ENCODE measurements at regions not wholly inside any gene's neighbourhood (a gene's known extent, or its start where the extent isn't known, plus 50 kb on each side); places are given as distances from the start of the nearest gene placed in this dataset.

DNA sequence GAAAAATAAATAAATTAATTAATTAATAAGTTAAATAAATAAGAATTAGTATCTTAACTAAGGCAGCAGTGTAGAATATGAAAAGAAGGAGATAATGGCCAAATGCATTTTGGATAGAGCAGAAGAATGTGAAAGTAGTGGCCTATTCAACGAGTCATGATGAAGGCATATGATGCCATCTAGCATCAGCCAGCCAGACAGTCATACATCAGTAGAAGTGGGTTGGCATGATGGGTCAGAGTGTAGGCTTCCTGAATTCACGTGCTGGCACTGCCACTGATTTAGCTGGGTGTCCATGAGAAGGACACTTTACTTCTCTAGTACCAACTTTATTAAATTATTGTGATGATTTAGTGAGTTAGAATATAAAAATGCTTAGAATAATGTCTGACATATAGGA, 256.1 kb upstream of the ARPP21 start:
- Histone ChIP-seq H3K23ac (ENCODE audit: low read length in 2 of 2) (no peak overlapping the region), H4K8ac (ENCODE audit: low read length) (no peak overlapping the region), H3K9ac (ENCODE audit: low read length) (no peak overlapping the region), H2AFZ (ENCODE audit: low read depth, low read length) (no peak overlapping the region), H3K79me1 (replicated peaks; ENCODE audit: low read length, poor library complexity, severe bottlenecking) (no peaks in the 10 kb centered on the region), H4K91ac (ENCODE audit: low read length) (no peak overlapping the region), H2BK12ac (ENCODE audit: low read length in 2 of 2) (no peak overlapping the region), H2AK5ac (ENCODE audit: low read length, severe bottlenecking) (no peak overlapping the region), H2BK15ac (ENCODE audit: low read depth, poor library complexity, severe bottlenecking) (no peak overlapping the region), H3K4ac (ENCODE audit: low read depth in 1 of 2, low read length in 2 of 2) (no peak overlapping the region), H2BK120ac (ENCODE audit: low read depth, low read length) (no peak overlapping the region), H3K27ac (ENCODE audit: low read length, poor library complexity, severe bottlenecking) (no peak overlapping the region), H3K27me3 (ENCODE audit: control insufficient read depth in 1 of 2, insufficient read depth in 1 of 2, low read length in 2 of 2) (no peaks in the 10 kb centered on the region), H3K18ac (ENCODE audit: low read depth in 1 of 2, low read length in 2 of 2) (no peak overlapping the region), H3K4me1 (ENCODE audit: control insufficient read depth, insufficient read depth, low read depth, low read length) (peaks cover 3% of the 10 kb centered on the region), H3K4me2 (ENCODE audit: low read length, poor library complexity, severe bottlenecking) (no peak overlapping the region), H3K4me3 (ENCODE audit: insufficient read depth in 1 of 2, low read depth in 1 of 2, low read length in 2 of 2) (no peak overlapping the region), H3K36me3 (ENCODE audit: control insufficient read depth in 1 of 2, insufficient read depth in 2 of 2, low read depth in 1 of 2, low read length in 2 of 2) (no peaks in the 10 kb centered on the region), H2BK5ac (ENCODE audit: low read depth, low read length, poor library complexity, severe bottlenecking) (no peak overlapping the region), H3K9me3 (ENCODE audit: control insufficient read depth, low read length) (peaks cover 3% of the 10 kb centered on the region), H3K14ac (ENCODE audit: low read length in 2 of 2) (no peak overlapping the region)
- 78% methylated on average over 2 of the region's 2 CpGs for WGBS
- DNase-seq, result no peak

DNA sequence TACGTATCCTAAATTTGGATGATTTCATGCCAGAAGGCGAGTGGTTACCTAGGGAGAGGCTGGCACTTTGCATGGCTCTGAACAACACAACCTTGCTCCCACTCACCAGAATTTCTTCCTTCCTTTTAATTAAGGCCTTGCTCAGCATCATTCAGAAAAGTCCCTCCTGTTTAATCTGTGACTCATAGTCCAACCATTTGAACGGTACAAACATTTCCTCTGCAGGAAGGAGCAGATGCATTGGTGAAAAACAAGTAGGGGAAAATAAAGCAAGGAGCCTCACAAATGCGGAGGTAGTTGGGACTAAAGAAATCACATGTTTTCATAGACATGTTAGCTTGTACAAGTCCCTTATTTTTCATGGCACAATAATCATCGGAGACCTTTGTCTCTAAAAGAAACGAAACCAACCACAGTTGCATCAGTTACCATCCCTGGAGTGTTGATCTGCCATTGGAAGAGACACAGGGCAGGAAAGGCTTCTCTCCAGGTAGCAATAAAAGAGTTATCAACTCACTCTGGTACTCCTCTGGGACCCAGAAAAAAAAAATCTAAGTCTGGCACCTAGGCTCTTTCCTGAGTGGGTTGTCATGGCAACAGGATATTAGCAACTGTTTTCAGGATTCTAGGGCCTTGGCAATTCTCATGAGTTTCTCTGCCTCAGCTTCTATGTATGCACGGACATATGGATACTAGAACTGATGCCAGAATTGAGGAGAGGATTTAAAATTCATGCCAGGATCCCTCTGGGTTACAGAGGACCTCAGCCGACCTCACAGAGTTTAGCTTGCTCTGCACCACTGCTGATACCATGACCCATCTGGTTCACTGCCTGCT, 255.4 kb upstream of the ARPP21 start:
- Histone ChIP-seq H3K4me3 (ENCODE audit: insufficient read depth in 1 of 2, low read depth in 1 of 2, low read length in 2 of 2) (no peak overlapping the region), H3K36me3 (ENCODE audit: control insufficient read depth in 1 of 2, insufficient read depth in 2 of 2, low read depth in 1 of 2, low read length in 2 of 2) (no peaks in the 10 kb centered on the region), H3K27me3 (ENCODE audit: control insufficient read depth in 1 of 2, insufficient read depth in 1 of 2, low read length in 2 of 2) (no peaks in the 10 kb centered on the region), H4K91ac (ENCODE audit: low read length) (no peak overlapping the region), H2BK12ac (ENCODE audit: low read length in 2 of 2) (no peak overlapping the region), H3K4ac (ENCODE audit: low read depth in 1 of 2, low read length in 2 of 2) (no peak overlapping the region), H3K27ac (ENCODE audit: low read length, poor library complexity, severe bottlenecking) (peak overlapping the region; percentile 59), H4K8ac (ENCODE audit: low read length) (no peak overlapping the region), H3K18ac (ENCODE audit: low read depth in 1 of 2, low read length in 2 of 2) (no peak overlapping the region), H2BK5ac (ENCODE audit: low read depth, low read length, poor library complexity, severe bottlenecking) (no peak overlapping the region), H2BK120ac (ENCODE audit: low read depth, low read length) (no peak overlapping the region), H2AFZ (ENCODE audit: low read depth, low read length) (no peak overlapping the region), H3K4me1 (ENCODE audit: control insufficient read depth, insufficient read depth, low read depth, low read length) (peaks cover 3% of the 10 kb centered on the region), H2AK5ac (ENCODE audit: low read length, severe bottlenecking) (no peak overlapping the region), H3K9ac (ENCODE audit: low read length) (no peak overlapping the region), H3K9me3 (ENCODE audit: control insufficient read depth, low read length) (peaks cover 3% of the 10 kb centered on the region), H3K14ac (ENCODE audit: low read length in 2 of 2) (no peak overlapping the region), H3K79me1 (replicated peaks; ENCODE audit: low read length, poor library complexity, severe bottlenecking) (no peaks in the 10 kb centered on the region), H3K23ac (ENCODE audit: low read length in 2 of 2) (no peak overlapping the region), H3K4me2 (ENCODE audit: low read length, poor library complexity, severe bottlenecking) (no peak overlapping the region), H2BK15ac (ENCODE audit: low read depth, poor library complexity, severe bottlenecking) (no peak overlapping the region)
- peak; percentile 8 for DNase-seq
- 68% methylated on average over 8 of the region's 8 CpGs for WGBS

DNA sequence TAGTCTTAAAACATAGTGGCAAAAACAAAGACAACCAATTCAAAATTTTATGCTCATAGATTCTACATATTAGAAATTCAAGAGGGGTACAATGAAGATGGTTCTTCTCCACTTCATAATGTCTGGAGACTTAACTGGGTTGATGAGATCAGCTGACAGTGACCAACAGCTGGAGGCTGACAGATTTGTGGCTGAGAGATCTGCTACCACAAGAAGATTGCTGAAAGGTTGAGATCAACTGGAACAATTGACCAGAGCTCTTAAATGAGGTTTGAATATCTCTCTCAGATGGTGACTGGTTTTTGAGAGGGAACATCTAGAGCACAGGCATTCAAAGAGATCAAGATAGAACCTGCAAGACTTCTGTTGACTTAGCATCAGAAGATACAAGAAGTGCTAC, 254.1 kb upstream of the ARPP21 start:
- no peak overlapping the region for H3K14ac ChIP-seq (ENCODE audit: low read length in 2 of 2)

GRCh38 chr3:35389907-35390306, 249.4 kb upstream of the ARPP21 start:
- H4K8ac ChIP-seq (ENCODE audit: low read length), result no peak overlapping the region
- WGBS, result 91% methylated on average over 1 of the region's 2 CpGs
- no peak overlapping the region for H3K14ac ChIP-seq (ENCODE audit: low read length in 2 of 2)
- H2BK5ac ChIP-seq (ENCODE audit: low read depth, low read length, poor library complexity, severe bottlenecking), result no peak overlapping the region
- H3K36me3 ChIP-seq (ENCODE audit: control insufficient read depth in 1 of 2, insufficient read depth in 2 of 2, low read depth in 1 of 2, low read length in 2 of 2), result no peaks in the 10 kb centered on the region
- H3K23ac ChIP-seq (ENCODE audit: low read length in 2 of 2), result no peak overlapping the region
- H3K79me1 ChIP-seq (replicated peaks; ENCODE audit: low read length, poor library complexity, severe bottlenecking), result no peaks in the 10 kb centered on the region
- H2BK15ac ChIP-seq (ENCODE audit: low read depth, poor library complexity, severe bottlenecking), result no peak overlapping the region
- no peaks in the 10 kb centered on the region for H3K27me3 ChIP-seq (ENCODE audit: control insufficient read depth in 1 of 2, insufficient read depth in 1 of 2, low read length in 2 of 2)
- H3K4me1 ChIP-seq (ENCODE audit: control insufficient read depth, insufficient read depth, low read depth, low read length), result peaks cover 4% of the 10 kb centered on the region
- H2AFZ ChIP-seq (ENCODE audit: low read depth, low read length), result no peak overlapping the region
- H2BK120ac ChIP-seq (ENCODE audit: low read depth, low read length), result no peak overlapping the region
- H3K4ac ChIP-seq (ENCODE audit: low read depth in 1 of 2, low read length in 2 of 2), result no peak overlapping the region
- H4K91ac ChIP-seq (ENCODE audit: low read length), result no peak overlapping the region
- H3K4me2 ChIP-seq (ENCODE audit: low read length, poor library complexity, severe bottlenecking), result no peak overlapping the region
- no peak overlapping the region for H3K4me3 ChIP-seq (ENCODE audit: insufficient read depth in 1 of 2, low read depth in 1 of 2, low read length in 2 of 2)
- H3K18ac ChIP-seq (ENCODE audit: low read depth in 1 of 2, low read length in 2 of 2), result no peak overlapping the region
- peaks cover 15% of the 10 kb centered on the region for H3K9me3 ChIP-seq (ENCODE audit: control insufficient read depth, low read length)
- H3K27ac ChIP-seq (ENCODE audit: low read length, poor library complexity, severe bottlenecking), result no peak overlapping the region
- no peak for DNase-seq
- H2BK12ac ChIP-seq (ENCODE audit: low read length in 2 of 2), result no peak overlapping the region
- H2AK5ac ChIP-seq (ENCODE audit: low read length, severe bottlenecking), result no peak overlapping the region
- no peak overlapping the region for H3K9ac ChIP-seq (ENCODE audit: low read length)

More for the DNA sequence above, 254.1 kb upstream of the ARPP21 start:
- no peak overlapping the region for H2BK15ac ChIP-seq (ENCODE audit: low read depth, poor library complexity, severe bottlenecking)
- no peak overlapping the region for H2AFZ ChIP-seq (ENCODE audit: low read depth, low read length)
- H4K8ac ChIP-seq (ENCODE audit: low read length), result no peak overlapping the region
- H3K18ac ChIP-seq (ENCODE audit: low read depth in 1 of 2, low read length in 2 of 2), result no peak overlapping the region
- H2AK5ac ChIP-seq (ENCODE audit: low read length, severe bottlenecking), result no peak overlapping the region
- no peak overlapping the region for H4K91ac ChIP-seq (ENCODE audit: low read length)
- H2BK12ac ChIP-seq (ENCODE audit: low read length in 2 of 2), result no peak overlapping the region
- no peak overlapping the region for H3K4ac ChIP-seq (ENCODE audit: low read depth in 1 of 2, low read length in 2 of 2)
- peaks cover 3% of the 10 kb centered on the region for H3K4me1 ChIP-seq (ENCODE audit: control insufficient read depth, insufficient read depth, low read depth, low read length)
- DNase-seq, result no peak
- H2BK120ac ChIP-seq (ENCODE audit: low read depth, low read length), result no peak overlapping the region
- H3K9ac ChIP-seq (ENCODE audit: low read length), result no peak overlapping the region
- peak overlapping the region; percentile 19 for H2BK5ac ChIP-seq (ENCODE audit: low read depth, low read length, poor library complexity, severe bottlenecking)
- no peaks in the 10 kb centered on the region for H3K79me1 ChIP-seq (replicated peaks; ENCODE audit: low read length, poor library complexity, severe bottlenecking)
- H3K23ac ChIP-seq (ENCODE audit: low read length in 2 of 2), result no peak overlapping the region
- no peaks in the 10 kb centered on the region for H3K36me3 ChIP-seq (ENCODE audit: control insufficient read depth in 1 of 2, insufficient read depth in 2 of 2, low read depth in 1 of 2, low read length in 2 of 2)
- H3K27me3 ChIP-seq (ENCODE audit: control insufficient read depth in 1 of 2, insufficient read depth in 1 of 2, low read length in 2 of 2), result no peaks in the 10 kb centered on the region
- no peak overlapping the region for H3K4me2 ChIP-seq (ENCODE audit: low read length, poor library complexity, severe bottlenecking)
- H3K4me3 ChIP-seq (ENCODE audit: insufficient read depth in 1 of 2, low read depth in 1 of 2, low read length in 2 of 2), result no peak overlapping the region
- peaks cover 3% of the 10 kb centered on the region for H3K9me3 ChIP-seq (ENCODE audit: control insufficient read depth, low read length)
- no peak overlapping the region for H3K27ac ChIP-seq (ENCODE audit: low read length, poor library complexity, severe bottlenecking)

All from mesenchymal stem cell (in vitro differentiated cells and primary cell).